SK-N-DZ (cell line): ENCODE measurements at regions not wholly inside any gene's neighbourhood (a gene's known extent, or its start where the extent isn't known, plus 50 kb on each side); places are given as distances from the start of the nearest gene placed in this dataset.
"Not testable (repeated sequence)": the region's sequence is repeated elsewhere in the genome, so short reads cannot be mapped to it uniquely, and the experiment has no call there.

Experiments used
- DNase-seq: peaks from one replicate; pipeline ENCODE4 v3.0.0-alpha.2; 2015; ENCODE audit warnings: low spot score

- no peak for DNase-seq
Observed at GRCh38 chr2:150136893-150137292, 350.6 kb downstream of the RND3 start.

GRCh38 chr2:150136401-150136800 lies 351.1 kb downstream of the RND3 start:
- no peak for DNase-seq

GRCh38 chr2:150135223-150135883 lies 352.1 kb downstream of the RND3 start:
- no peak for DNase-seq

- DNase-seq: no peak
Observed at GRCh38 chr2:150134223-150134857, 353.1 kb downstream of the RND3 start.

DNA sequence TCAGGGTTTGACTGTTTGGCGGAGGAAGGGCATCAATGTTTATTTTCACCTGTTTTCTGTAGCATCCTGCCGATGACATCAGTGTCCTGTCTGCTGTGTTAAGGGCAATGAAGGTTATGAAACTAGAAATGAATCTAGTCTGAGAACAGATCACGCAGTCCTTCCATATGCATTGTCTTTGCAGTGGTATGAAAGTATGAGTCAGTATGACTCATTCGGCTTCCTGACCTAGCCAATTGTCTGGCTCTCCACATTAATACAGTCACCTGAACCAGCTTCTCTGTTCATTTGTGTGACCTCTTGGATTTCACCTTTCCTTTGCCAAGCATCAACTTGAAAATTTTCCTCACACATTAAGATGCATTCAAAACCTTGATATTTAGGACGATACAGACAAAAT lies 353.8 kb downstream of the RND3 start:
- no peak for DNase-seq

DNA sequence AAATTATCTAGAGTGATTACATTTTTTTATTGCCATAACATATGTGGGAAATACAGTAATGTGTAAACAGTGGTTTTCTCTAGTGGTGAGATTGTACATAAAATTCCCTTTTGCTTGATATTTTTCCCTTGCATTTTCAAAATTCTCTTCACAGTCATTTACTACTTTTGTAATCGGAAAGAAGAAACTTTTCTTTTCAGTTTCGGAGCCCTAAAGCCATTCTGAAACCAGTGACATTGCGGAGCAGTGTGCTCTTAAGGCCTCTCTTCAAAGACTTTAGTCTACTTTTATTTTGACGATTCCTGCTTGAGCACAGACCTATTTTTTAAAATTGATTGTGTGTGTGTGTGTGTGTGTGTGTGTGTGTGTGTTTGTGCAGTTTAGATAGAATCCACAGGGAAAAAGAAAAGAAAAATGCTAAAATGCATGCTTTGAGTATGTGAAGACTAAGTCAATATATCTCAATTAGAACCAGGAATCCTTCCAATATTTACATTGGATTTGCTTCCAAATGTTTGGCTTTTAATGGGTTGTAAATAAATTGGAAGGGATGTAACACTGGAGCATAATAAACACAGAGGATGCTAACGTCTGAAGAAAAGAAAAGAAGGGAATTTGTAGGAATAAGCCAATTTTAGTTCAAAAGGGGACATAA lies 357.4 kb downstream of the RND3 start:
- no peak for DNase-seq

GRCh38 chr2:150127995-150128394 lies 359.5 kb downstream of the RND3 start:
- no peak for DNase-seq

DNA sequence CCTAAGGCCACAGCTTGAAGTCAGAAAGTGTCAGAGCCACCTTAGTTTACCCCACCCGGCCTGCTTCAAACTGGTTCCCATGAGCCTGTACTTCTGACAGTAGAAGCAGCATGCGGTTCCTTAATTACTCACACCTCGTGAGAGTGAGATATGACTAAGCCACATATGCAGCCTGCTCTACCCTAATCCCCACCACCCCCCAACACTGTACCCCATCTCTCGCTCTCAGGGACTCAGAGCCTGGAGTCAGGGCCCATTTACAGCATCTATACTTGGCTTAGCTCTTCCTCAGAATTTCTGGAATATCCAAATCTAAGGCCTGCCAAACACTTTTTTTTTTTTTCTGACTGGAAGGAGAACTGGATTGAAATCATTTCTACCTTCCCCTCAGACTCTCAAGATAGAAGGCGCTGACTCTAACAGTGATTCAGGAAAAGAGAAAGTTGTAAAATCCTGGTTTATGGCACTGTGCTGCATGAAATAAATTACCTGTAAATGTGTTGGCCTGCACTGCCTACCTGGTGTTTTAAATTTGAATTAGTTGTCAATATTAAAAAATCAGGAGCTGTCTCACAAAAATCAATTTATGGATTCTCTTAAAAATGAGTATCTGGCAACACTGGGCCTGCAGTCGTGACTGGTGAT lies 360.0 kb downstream of the RND3 start:
- DNase-seq: no peak

DNA sequence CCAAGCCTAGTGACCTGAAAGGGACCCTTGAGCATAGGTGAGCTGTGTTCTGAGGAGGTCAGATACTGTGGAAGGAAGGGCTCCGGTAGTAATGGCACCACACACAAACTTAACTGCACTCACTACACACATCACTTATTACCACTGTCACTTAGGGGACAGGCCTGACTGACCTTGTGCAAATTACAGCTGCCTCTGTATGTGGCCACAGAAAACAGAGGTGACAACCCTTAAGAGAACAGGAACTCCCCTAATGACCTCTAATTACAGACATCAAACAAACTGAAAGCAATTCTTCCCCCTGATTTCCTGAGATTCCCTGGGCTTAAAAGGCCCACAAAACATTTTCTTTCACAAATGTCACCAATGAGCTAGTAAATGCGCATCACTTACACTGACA lies 360.6 kb downstream of the RND3 start:
- DNase-seq: no peak

GRCh38 chr2:150126143-150126740 lies 361.2 kb downstream of the RND3 start:
- no peak for DNase-seq

DNA sequence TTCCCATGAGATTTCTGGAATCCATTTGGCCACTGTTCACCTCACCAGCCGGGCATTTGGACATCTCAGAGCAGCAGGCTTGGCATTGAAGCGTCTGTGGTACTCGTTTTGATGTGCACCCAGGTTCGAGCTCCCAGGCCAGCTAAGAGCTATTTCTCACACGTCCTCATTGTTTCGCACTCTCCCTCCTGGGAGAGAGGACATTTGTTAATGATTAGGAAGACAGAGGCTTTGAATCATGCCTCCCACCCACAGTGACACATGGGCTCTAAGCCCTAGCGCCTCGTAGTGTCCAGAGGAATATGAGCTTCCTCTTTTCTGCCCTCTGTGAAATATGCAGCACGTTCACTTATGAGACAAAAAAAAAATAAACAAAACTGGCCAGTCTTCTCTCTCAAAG lies 361.8 kb downstream of the RND3 start:
- no peak for DNase-seq

DNA sequence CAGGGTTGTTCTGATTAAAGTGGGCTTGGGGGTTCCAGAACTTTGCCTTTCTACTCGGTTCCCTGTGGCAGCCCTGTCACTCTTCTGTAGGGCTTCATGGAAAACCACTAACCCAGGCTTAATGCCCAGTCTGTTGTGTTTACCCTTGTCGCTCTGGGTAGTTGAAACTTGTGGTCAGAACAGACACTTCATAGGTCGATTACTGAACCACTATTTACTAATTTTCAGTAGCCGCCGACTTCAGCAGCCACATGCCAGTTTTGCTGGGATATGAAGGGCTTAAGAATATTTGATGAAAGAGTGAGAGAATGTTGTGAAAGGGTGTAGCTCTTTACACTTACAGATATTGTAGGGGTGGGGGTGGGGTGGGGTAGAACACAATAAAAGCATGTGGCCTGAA lies 362.3 kb downstream of the RND3 start:
- no peak for DNase-seq

DNA sequence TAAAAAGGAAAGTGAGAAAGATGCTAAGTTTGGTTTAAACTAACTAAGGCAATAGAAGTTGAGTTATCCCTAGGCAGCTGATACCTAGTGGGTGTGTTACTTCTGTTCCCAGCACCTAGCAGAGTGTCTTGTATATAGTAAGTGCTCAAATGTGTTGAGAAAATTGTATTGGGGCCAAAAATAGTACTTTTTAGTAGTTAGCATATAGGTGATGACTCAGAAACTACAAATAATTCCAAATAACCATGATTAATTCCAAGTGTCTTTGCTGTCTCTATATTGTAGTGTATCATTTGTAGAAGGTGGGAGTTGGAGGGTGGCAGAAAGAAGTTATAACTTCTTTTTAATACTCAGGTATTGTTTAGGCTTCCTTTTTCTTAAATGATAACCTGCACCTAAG lies 362.7 kb downstream of the RND3 start:
- no peak for DNase-seq

GRCh38 chr2:150122871-150123613 lies 364.4 kb downstream of the RND3 start:
- no peak for DNase-seq

DNA sequence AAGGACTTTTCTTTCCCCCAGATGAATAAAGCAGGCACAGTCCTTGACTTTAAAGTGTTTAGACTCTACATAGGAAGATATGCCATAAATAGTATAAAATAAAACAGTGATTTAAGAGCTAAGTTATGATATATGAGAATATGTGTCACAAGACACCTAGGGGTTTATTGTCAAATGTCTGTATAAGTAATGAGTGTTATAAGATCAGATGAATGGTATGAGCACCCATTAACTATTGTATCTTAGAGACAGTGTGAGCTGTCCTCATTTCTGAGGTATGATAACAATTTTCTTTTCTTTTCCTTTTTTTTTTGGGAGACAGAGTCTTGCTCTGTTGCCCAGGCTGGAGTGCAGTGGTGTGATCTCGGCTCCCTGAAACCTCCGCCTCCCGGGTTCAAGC lies 365.3 kb downstream of the RND3 start:
- DNase-seq: no peak

GRCh38 chr2:150120326-150120955 lies 367.0 kb downstream of the RND3 start:
- no peak for DNase-seq

DNA sequence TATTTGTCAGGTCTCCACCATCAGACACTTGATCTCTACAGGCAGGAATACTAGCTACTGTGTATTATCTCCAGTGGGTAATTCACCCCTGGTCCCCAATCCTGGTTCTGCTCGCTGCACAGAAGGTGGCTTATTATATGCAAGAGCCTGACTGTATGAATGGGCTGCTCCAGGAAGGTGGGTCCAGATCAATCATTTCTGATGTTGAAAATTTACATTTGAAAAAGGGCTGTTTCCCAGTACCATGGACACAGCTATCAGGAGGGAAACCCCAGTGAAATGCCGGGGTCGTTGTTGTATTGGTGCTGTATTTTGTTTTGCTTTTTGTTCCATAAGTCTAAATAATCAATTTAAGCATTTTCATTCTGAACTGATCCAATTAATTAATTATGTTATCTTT lies 367.6 kb downstream of the RND3 start:
- no peak for DNase-seq

DNA sequence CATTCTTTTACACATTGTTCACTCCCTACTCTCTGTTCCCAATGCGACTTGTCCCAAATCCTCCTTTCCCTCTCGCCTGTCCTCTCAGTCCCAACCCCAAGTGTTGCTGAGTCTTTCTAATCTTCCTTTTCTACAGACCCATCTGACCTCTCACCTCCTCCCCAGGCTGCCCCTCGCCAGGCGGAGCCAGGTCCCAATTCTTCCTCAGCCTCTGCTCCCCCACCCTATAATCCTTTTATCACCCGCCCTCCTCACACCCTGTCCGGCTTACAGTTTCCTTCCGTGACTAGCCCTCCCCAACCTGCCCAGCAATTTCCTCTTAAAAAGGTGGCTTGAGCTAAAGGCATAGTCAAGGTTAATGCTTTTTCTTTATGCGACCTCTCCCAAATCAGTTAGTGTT lies 373.4 kb downstream of the RND3 start:
- not testable (repeated sequence) for DNase-seq

- no peak for DNase-seq
Observed at GRCh38 chr2:150110548-150110947, 376.9 kb downstream of the RND3 start.

- no peak for DNase-seq
Observed at GRCh38 chr2:150109912-150110311, 377.6 kb downstream of the RND3 start.

- no peak for DNase-seq
Observed at GRCh38 chr2:150109028-150109427, 378.4 kb downstream of the RND3 start.
